Activated CD4-positive, alpha-beta T cell treated with anti-CD3 and anti-CD28 coated beads, Interleukin-2, Interleukin-4, amounts not matched to agents 100 ng/mL and 50 ng/mL, durations not matched to agents 16 hours and 8 hours (primary cell): ENCODE measurements at regions not wholly inside any gene's neighbourhood (a gene's known extent, or its start where the extent isn't known, plus 50 kb on each side); places are given as distances from the start of the nearest gene placed in this dataset.
"Not testable (repeated sequence)": the region's sequence is repeated elsewhere in the genome, so short reads cannot be mapped to it uniquely, and the experiment has no call there.

Experiments
- DNase-seq: peaks from one replicate; pipeline ENCODE4 v3.0.0-alpha.2; 2020; ENCODE audit warnings: low spot score

DNA sequence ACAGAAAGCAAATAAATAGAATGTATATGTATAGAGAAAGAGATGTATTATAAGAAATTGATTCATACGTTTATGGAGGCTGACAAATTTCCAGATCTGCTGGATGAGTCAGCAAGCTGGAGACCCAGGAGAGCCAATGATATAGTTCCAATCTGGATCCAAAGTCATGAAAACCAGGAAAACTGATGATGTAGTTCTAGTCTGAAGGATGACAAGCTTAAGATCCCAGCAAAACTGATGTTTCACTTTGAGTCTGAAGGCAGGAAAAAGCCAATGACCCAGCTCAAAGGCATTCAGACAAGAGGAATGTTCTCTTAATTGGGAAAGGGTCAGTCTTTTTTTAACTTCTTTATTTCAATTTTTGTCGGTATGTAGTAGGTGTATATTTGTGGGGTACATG is 102.6 kb downstream of the LHFPL1 start:
- DNase-seq: no peak

DNA sequence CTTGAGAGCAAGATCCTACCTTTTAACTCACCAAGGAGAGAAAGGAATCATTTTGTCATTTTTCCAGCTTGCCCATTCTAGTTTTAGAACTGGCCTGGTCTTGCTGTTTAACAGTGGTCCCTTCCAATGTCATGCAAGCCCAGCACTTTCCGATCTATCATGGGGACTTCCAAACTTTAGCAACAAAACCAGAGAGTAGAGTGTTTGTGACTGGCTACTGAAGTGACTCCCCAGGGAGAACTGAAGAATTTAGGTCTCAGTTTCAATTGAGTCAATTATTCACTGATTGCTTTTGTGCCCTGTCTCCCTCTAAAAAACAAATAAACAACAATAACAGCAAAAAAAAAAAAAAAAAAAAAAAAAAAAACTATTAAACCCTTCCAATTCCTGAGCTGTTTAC is 108.3 kb downstream of the LHFPL1 start:
- no peak for DNase-seq

DNA sequence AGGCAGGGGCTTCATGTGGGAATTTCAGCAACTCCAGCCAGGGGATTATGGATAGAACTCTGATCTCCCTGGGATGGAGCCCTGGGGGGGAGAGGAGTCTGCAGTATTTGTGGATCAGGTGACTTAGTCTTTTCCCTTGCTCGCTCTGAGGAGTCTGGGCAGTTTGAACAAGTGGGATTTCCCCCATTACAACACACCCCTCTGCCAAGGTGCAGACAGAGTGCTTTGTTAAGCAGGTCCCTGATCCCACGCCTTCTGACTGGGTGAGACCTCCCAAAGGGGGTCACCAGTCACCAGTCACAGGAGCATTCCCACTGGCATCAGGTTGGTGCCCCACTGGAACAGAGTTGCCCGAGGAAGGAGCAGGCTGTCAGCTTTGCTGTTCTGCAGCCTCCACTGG is 123.9 kb downstream of the LHFPL1 start:
- no peak for DNase-seq

DNA sequence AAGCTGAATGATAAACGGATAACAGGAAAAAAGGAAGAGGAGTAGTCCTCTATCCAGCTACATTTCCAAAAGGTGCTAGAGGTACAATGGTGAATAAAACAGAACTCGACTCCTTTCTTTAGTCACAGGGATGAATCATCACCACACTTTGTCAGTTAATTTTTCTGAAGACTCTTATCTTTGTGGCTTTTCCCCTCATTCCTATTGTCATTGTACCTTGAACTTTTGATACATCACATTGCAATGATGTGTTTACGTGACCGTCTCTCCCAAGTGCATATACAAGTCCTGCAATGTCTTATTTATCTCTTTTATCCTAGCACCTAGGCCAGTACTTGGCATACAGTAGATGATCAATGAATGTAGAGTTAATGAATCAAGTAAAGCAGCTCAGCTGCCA is 134.7 kb downstream of the LHFPL1 start:
- no peak for DNase-seq

DNA sequence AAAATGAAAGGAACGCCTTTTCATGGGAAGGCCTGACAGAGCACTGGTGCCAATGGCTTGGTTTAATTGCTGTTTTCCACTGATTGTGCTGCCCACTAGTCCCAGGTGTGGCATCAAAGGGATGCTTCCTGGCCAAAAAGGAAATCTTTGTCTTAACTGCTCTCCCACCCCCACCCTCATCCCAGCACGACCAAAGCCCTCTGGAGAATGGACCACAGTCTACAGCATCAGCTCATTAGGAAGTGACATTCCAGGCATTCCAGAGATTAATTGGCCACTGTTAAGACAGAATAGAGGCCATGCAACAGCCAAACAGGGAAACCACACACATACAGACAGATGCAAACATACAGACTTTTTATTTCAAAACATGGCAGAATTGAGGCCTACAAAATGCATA is 143.2 kb downstream of the LHFPL1 start:
- DNase-seq: no peak

DNA sequence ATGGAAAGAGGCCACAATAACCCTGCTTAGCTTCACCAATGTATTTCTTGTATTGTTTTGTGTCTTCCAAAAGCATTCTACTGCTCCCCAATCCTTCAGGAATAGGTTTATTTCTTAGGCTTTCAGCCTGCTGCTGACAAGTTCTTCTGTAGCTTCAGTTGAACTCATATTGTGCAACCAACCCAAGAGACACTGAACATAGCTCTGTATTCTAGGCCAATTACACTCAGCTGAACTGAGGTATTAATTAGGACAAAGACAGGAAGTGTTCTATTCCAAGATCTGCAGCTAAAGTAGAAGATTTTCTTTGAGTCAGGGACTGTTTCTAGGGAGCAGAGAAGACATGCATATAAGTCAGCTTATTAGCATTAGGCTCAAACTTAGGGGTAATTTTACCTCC is 151.8 kb downstream of the LHFPL1 start:
- DNase-seq: no peak

DNA sequence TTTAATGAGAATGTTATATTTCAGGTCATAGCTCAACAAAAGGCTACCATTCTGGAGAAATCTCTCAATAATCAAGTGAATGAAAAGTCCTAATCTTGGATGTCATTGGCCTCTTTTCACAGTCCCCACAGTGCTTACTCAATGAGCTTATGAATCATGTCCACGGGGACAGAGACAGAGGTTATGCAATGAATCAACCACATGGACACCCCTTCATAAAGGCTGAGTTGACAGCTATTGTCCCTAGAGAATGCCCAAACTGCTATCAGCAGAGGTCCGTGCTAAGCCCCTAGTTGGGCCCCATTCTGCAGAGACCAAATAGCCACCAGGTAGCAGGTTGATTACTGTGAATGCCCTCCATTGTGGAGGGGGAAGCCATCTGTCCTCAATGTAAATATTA is 158.1 kb downstream of the LHFPL1 start:
- no peak for DNase-seq

DNA sequence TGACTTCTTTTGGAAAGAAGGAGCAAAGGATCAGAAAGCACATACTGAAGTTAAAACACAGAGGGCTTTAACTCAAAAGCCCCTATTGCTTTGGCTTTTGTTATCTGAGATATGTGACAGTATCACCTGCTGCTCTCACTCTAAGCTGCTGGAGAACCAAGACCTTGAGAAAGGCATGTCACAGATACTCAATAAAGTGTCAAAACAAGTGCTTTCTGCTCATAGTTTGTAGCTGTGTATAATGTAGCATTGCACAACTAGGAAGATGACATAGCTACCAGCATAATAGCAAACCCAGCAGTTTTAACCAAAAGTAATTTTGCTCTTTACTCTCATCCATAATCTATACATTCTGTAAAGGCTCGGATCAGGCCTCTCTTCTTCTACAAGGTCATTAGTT is 159.6 kb downstream of the LHFPL1 start:
- DNase-seq: no peak

DNA sequence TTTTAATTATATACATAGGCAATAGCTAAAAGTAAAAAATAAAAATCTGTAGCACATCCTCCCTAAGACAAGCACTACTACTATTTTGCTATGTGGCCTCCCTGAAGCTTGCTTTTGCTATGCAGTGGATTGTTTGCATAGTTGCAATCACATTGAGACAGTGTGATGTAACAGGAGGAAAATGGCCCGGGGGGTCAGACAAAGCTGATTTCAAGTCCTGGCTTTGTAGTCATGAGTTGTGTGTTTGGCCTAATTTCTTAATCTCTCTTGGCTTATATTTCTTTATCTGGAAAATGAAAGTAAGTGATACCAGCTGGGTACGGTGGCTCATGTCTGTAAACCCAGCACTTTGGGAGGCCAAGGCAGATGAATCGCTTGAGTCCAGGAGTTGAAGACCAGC is 166.6 kb downstream of the LHFPL1 start:
- no peak for DNase-seq

DNA sequence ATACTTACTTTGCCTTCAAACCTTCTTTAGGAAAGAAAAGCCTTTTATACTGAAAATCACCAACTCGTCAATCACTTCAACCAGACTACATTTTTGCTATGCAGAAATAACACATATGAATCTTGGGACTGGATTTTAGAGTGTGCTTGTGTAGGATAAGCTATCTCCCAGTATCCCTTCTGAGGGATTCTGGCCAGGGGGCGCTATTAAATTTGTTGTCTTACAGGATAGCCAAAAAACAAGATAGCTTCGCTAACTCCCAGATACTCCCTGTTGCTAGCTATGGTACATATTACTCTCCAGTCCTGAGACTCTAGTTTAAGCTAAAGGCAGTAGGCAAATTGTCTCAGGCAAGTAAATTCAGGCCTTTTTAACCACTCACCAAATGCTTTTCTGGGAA is 167.2 kb downstream of the LHFPL1 start:
- DNase-seq: no peak

DNA sequence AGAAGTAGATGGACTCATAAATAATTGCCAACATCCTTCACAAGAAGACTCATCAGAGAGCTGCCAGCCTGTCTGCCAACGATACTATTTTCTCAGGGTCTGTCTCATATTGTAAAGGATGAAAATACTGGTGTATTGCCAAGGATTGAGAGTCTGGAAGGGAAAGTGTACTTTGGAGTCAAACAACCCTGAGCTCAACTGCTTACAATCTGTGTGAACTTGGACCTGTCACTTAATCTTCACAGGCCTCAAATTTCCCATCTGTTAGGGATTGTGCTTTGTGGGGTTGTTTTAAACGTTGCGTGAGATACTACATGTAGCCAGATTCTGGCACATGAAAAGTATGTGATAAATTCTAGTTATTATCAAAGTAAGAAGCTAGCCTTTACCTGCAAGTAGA is 169.1 kb downstream of the LHFPL1 start:
- DNase-seq: no peak

DNA sequence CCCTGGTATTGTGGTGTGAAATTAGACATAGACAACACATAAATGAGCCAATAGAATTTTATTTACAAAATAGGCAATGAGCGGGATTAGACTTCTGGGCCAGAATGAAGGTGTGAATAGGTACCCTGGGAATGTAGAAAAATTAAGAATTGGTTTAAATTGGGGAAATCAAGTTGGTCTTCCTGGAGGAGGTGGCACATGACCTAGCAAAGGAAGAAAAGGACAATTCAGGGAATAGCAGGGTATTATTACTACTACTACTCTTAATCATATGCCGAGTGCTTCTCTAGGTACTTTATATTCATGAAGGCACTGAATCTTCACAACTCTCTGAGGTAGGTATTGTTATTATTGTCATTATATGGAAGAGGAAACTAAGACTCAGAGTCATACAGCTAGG is 202.1 kb downstream of the LHFPL1 start:
- no peak for DNase-seq

DNA sequence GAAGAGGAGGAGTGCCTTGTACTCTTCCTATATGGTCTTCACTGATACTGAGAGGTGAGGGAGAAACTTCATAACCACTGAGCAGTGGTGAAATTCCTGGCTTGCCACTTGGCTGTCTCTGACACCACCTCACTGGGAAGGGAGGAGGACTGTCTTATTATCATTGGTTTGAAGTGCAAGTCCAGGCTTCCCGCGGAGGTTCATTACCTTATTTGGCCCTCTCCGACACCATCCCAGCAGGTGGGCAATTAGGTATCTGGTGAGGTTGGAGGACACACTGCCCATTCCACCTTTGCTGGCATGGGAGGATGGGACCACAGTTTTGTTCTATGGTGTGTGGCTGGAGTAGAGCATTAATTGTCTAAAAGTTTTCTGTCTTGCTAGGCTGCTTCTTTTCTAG is 206.1 kb downstream of the LHFPL1 start:
- DNase-seq: no peak

DNA sequence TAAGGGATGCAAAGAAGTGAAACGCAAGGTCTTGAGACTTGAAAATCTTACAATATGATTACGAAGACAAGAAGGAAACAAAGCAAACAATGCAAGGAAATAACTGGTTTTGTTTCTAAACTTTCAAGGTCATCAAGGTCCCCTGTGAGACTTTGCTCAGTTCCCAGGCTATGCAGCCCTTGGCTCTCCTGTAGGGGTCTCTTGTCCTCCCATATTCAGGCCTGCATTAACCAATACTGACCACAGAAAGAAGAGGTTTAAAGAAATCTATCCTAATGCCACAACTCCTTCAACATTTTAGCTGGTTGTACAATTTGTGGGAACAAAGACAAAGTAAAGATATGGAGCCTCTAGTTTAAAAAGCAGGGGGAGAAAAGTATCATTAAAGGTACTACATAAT is 209.2 kb downstream of the LHFPL1 start:
- DNase-seq: no peak

DNA sequence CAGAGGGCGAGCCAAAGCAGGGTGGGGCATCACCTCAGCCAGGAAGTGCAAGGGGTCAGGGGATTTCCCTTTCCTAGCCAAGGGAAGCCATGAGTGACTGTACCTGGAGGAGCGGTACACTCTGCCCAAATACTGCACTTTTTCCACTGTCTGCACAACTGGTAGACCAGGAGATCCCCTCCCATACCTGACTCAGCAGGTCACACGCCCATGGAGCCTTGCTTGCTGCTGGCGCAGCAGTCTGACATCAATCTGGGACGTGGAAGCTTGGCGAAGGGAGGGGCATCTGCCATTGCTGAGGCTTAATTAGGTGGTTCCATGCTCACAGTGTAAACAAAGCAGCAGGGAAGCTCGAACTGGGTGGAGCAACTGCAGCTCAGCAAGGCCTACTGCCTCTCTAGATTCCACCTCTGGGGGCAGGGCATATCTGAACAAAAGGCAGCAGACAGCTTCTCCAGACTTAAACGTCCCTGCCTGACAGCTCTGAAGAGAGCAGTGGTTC is 217.7 kb downstream of the LHFPL1 start:
- DNase-seq: not testable (repeated sequence)

DNA sequence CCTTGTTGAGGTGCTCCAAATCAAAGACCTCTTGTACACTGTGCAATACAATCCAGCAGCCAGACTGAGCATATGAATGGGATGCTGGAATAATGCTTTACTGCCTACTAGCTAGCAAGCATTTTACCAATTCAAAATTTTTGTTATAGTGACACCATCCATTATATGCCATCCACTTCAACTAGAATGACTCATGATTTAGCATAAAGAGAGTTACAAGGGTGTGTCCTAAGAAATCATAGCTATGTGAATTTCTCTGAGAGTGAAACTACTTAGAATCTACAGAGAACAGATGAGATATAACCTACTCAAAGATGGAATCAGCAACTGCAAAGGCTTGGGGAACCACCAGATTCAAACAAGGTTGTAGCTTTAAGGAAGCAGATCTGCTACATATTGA is 221.9 kb downstream of the LHFPL1 start:
- no peak for DNase-seq

DNA sequence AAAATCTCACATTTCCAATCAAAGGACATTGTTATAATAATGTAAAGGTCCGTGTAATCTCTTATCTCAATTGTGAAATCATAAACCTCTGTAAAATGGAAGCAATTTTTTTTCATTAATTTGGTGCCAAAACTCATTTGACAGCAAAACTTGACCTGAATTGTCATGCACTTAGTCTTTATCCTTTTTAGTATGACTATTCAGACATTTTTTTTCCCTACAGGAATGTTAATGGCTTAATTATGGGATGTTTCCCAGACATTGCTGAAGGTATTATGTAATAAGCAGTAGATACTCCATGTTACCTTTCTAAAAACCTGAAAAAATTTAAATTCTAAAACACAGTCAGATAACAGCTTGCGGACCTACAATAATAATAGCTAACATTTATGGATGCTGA is 228.9 kb downstream of the LHFPL1 start:
- no peak for DNase-seq

DNA sequence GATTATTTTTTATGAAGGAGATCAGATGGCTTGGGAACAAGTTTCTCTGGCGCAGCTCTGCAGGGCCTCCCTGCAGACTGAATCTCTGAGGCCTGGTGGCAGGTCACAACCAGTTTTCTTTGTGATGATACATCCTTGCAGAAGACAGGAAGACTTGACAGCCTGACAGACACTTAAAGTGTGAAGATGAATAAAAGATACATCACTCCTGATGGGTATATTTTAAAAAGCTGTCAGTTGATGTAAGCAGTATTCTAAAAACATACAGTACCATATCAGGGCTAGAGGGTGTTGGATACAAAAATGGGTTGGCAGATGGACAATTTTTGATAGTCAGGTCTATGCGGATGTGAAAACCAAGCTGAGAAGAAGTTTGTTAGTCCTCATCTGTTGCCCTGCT is 239.5 kb downstream of the LHFPL1 start:
- DNase-seq: no peak

DNA sequence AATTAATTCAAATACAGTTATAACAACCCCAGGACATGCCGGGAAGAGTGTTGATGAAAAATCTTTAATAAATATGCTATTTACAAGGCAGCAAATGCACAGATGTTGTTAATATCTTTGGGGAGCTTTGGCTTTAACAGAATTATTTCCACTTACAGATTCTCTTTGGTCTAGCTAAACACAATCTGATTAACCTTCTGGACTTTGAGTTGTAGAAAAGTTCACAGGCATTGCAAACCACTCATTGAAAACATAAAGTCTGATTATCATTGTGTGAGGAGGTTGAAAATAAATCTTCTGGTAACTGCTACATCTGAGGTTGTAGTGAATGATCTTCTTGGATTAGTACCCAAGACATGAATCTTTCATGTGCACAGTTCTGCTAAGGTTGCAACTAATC is 255.6 kb downstream of the LHFPL1 start:
- no peak for DNase-seq

DNA sequence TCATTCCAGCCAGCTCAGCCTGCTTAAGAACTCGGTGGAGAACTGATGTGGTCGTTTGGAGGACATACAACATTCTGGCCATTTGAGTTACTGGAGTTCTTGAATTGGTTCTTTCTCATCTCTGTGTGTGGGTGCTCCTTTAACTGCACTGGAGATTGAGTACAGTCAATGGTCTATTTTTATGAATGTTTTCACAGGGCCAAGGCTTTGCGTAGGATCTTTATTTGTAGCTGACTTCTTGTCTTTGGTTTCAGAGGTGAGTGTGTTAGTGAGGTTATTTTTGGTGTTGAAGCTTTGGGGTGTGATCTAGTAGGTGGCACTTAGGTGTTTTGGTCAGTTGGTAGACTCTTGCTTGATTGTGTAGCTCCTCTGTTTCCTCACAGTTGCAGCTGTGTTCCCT is 288.4 kb downstream of the LHFPL1 start:
- DNase-seq: no peak

DNA sequence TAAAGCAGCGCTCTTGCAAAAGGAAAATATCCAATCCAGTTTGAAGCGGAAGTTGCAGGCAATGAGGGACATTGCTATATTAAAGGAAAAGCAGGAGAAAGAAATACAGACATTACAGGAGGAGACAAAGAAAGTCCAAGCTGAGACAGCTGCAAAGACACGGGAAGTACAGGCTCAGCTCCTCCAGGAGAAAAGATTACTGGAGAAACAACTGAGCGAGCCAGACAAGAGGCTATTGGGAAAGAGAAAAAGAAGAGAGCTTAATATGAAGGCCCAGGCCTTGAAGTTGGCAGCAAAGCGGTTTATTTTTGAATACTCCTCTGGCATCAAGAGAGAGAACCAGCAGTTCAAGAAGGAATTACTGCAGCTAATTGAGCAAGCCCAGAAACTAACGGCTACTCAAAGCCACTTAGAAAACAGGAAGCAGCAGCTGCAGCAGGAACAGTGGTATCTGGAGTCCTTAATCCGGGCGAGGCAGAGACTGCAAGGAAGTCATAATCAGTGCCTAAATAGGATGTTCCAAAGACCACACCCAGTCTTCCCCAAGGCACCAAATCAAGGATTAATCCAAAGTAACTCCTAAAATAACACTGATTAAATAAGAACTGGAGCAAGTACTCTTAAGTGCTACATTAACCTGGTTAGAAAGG is 298.0 kb downstream of the LHFPL1 start:
- not testable (repeated sequence) for DNase-seq

DNA sequence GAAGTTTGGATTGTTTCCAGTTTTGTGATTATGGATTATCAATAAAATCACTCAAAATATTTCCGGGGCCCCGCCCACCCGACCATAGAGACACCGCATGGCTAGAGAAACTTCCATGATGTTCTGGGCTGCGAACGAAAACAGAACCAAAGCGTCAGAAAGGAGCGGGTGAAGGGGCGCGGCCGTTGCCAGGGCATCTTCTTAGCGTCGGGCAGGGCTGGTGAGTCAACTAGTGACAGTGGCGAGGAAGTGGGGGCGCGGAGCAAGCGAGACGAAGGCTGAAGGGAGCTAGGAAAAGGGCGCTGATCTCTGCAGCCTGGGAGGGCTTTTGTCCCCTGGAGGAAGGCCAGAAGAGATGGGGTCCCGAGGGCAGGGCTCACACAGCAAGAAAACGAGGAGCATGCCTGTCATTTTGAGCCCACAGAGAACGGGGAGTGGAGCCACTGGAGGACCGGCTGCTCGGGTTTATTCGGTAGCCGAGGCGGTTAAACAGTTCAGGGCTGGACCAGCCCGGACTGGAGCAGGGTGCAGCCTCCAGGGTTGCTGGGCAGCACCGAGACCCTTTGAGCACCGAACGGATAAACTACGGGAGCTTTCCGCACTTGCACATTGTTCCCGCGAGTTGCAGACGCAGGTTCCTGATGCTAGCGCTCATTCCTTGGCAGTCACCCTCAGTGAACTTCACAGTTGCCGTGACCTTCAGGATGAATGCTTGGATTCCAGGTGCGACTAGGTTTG is 298.1 kb upstream of the TRPC5 start:
- DNase-seq: no peak

DNA sequence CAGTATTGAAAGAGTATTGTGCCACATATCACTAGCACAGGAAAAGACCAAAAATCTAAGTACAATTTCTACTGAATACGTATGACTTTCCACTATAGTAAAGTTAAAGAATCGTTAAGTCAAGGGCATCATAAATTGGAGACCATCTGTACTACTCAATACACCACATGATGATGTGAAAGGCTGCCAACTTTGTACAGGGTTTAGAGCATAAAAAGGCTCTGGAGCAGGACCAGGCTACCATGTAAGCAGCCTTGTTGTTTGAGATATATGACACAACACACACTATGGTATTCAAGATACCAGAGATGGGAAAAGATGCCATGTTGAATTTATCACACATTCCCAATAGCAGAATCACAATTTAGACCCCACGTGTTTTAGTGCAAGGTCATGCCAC is 294.9 kb upstream of the TRPC5 start:
- DNase-seq: no peak

DNA sequence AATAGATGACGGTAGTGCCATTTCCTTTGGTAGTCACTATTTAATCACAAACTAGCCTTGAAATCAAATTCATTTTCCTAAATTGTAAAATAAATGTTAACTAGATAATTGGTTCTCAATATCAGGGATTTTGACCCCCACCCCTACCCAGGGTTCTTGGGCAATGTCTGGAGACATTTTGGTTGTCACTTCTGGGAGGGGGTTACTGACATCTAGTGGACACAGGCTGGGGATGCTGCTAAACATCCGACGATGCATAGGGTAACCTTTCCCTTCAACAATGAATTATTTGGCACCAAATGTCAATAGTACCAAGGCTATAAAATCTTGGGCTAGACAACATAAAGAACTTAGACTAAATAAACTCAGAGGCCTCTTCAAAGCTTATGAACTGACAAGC is 285.8 kb upstream of the TRPC5 start:
- DNase-seq: no peak
